A549 (cell line): ENCODE measurements at regions not wholly inside any gene's neighbourhood (a gene's known extent, or its start where the extent isn't known, plus 50 kb on each side); places are given as distances from the start of the nearest gene placed in this dataset.
"Not testable (repeated sequence)": the region's sequence is repeated elsewhere in the genome, so short reads cannot be mapped to it uniquely, and the experiment has no call there.

Experiments used
- ATAC-seq, 2 experiments: fragments of 200-7000 bp in 1 of 2; fragments of >200 bp in 1 of 2; cut with Nextera tagmentation in 1 of 2; cut with Tn5 transposase in 1 of 2; 3 replicates each; pipeline versions ENCODE4 v1.8.0 to v1.9.1; 2018 to 2020; ENCODE audit warnings: mild to moderate bottlenecking in 1 of 2, moderate library complexity in 1 of 2
- CTCF ChIA-PET: fragments of 300-600 bp; sonication (Branson Sonifier 250); formaldehyde crosslinking; extraction: SDS; loops from one replicate; lab custom pipeline; 2021; ENCODE audit warnings: antibody characterized with exemption, inconsistent platforms; lab: Yijun Ruan, JAX
- POLR2A ChIA-PET: fragments of 350-600 bp; formaldehyde crosslinking; extraction: SDS; loops from one replicate; lab custom pipeline; 2021; ENCODE audit warnings: antibody characterized with exemption, inconsistent platforms; lab: Yijun Ruan, JAX
- DNase-seq, 2 experiments: peaks; one replicate each; pipeline versions ENCODE4 v3.0.0 to v3.0.0-alpha.2; 2011 to 2016; ENCODE audit warnings: low read depth in 1 of 2, low spot score in 1 of 2
- FAIRE-seq: peaks from 2 replicates; lab custom pipeline; 2011; peaks lifted over from hg19 to GRCh38; lab: Jason Lieb, UNC
- H3K27ac ChIP-seq, 2 experiments: fragments of >200 bp; sonication (Bioruptor Twin); formaldehyde crosslinking; 3 replicates each; pipeline ENCODE4 v1.5.1; 2016 to 2017
- H3K4me1 ChIP-seq: fragments of >200 bp; sonication (Bioruptor Twin); formaldehyde crosslinking; 3 replicates; pipeline ENCODE4 v1.6.1; 2016
- H3K4me2 ChIP-seq: fragments of >200 bp; sonication (Bioruptor Twin); formaldehyde crosslinking; 3 replicates; pipeline ENCODE4 v1.6.1; 2016
- H3K4me3 ChIP-seq: fragments of >200 bp; sonication (Bioruptor Twin); formaldehyde crosslinking; 3 replicates; pipeline ENCODE4 v1.5.1; 2016
- H3K9me3 ChIP-seq: fragments of >200 bp; sonication (Bioruptor Twin); formaldehyde crosslinking; 3 replicates; pipeline ENCODE4 v1.6.1; 2016
- CBX2 ChIP-seq: fragments of 200-600 bp; sonication (generic); IDR thresholded peaks from 2 replicates; pipeline ENCODE4 v1.6.1; 2016; ENCODE audit warnings: low read depth, mild to moderate bottlenecking, borderline replicate concordance
- CHD2 ChIP-seq: fragments of 150-350 bp; IDR thresholded peaks from 2 replicates; pipeline ENCODE4 v1.6.1; 2014; ENCODE audit warnings: low read length; ENCODE audit not compliant: partially characterized antibody
- CHD4 ChIP-seq: fragments of 200-600 bp; sonication (generic); IDR thresholded peaks from 2 replicates; pipeline ENCODE4 v1.6.1; 2016; ENCODE audit warnings: antibody characterized with exemption, mild to moderate bottlenecking, borderline replicate concordance
- EHMT2 ChIP-seq: fragments of 200-600 bp; sonication (generic); IDR thresholded peaks from 2 replicates; pipeline ENCODE4 v1.6.1; 2016; ENCODE audit warnings: antibody characterized with exemption, low read depth, mild to moderate bottlenecking, moderate library complexity
- ESRRA ChIP-seq: fragments of 150-350 bp; IDR thresholded peaks from 2 replicates; pipeline ENCODE4 v1.6.1; 2014; ENCODE audit warnings: mild to moderate bottlenecking, low read length, borderline replicate concordance
- GATA3 ChIP-seq: IDR thresholded peaks from 2 replicates; pipeline ENCODE4 v1.6.1; 2012; ENCODE audit warnings: borderline replicate concordance
- HDAC2 ChIP-seq: fragments of 200-600 bp; sonication (generic); IDR thresholded peaks from 2 replicates; pipeline ENCODE4 v1.6.1; 2016
- HOXB13 ChIP-seq: fragments of 250-450 bp; sonication (Bioruptor Pico); IDR thresholded peaks from 2 replicates; pipeline ENCODE4 v1.5.0; 2020; ENCODE audit warnings: low read depth, mild to moderate bottlenecking, moderate library complexity
- HOXB5 ChIP-seq: fragments of 250-450 bp; sonication (Bioruptor Pico); IDR thresholded peaks from 2 replicates; pipeline ENCODE4 v1.5.0; 2020; ENCODE audit warnings: mild to moderate bottlenecking, moderate library complexity
- KDM1A ChIP-seq: fragments of 200-600 bp; sonication (generic); IDR thresholded peaks from 2 replicates; pipeline ENCODE4 v1.6.1; 2016; ENCODE audit warnings: low read depth, mild to moderate bottlenecking
- KDM5A ChIP-seq: fragments of 200-600 bp; sonication (generic); IDR thresholded peaks from 2 replicates; pipeline ENCODE4 v1.6.1; 2016; ENCODE audit warnings: antibody characterized with exemption, mild to moderate bottlenecking
- MAFK ChIP-seq: fragments of 450-650 bp; IDR thresholded peaks from 2 replicates; pipeline ENCODE4 v1.6.1; 2014; ENCODE audit not compliant: partially characterized antibody
- MAZ ChIP-seq: fragments of 150-350 bp; IDR thresholded peaks from 2 replicates; pipeline ENCODE4 v1.6.1; 2014; ENCODE audit warnings: antibody characterized with exemption, low read depth, low read length, borderline replicate concordance
- MYC ChIP-seq: IDR thresholded peaks from 2 replicates; pipeline ENCODE4 v1.6.1; 2012; ENCODE audit warnings: mild to moderate bottlenecking, inconsistent platforms, low read length, improper control_type of control experiment, borderline replicate concordance
- PHF8 ChIP-seq: fragments of 200-600 bp; sonication (generic); IDR thresholded peaks from 2 replicates; pipeline ENCODE4 v1.6.1; 2016; ENCODE audit warnings: low read depth, mild to moderate bottlenecking, antibody characterized with exemption, moderate library complexity, borderline replicate concordance
- SREBF2 ChIP-seq: fragments of 450-650 bp; IDR thresholded peaks from 2 replicates; pipeline ENCODE4 v1.6.1; 2014; ENCODE audit warnings: mild to moderate bottlenecking, moderate library complexity
- WGBS: methylation state at CpG from one replicate; pipeline ENCODE4 v1.1.6; 2017; ENCODE audit errors: missing lambda C conversion rate; 5-methylcytosine and 5-hydroxymethylcytosine counted together
- TF ChIP-seq, protein P1 (sequence below): fragments of >200 bp; sonication (Bioruptor Twin); formaldehyde crosslinking; IDR thresholded peaks from 3 replicates; pipeline ENCODE4 v1.5.1; 2016
- TF ChIP-seq, protein P2 (sequence below): fragments of 450-650 bp; IDR thresholded peaks from 2 replicates; pipeline ENCODE4 v1.6.1; 2014; ENCODE audit warnings: antibody characterized with exemption
- TF ChIP-seq, protein P3 (sequence below): IDR thresholded peaks from 2 replicates; pipeline ENCODE4 v1.6.1; 2012
- TF ChIP-seq, protein P4 (sequence below): fragments of 250-450 bp; sonication (Bioruptor Pico); IDR thresholded peaks from 2 replicates; pipeline ENCODE4 v1.5.0; 2021; ENCODE audit warnings: mild to moderate bottlenecking, moderate library complexity, borderline replicate concordance

DNA sequence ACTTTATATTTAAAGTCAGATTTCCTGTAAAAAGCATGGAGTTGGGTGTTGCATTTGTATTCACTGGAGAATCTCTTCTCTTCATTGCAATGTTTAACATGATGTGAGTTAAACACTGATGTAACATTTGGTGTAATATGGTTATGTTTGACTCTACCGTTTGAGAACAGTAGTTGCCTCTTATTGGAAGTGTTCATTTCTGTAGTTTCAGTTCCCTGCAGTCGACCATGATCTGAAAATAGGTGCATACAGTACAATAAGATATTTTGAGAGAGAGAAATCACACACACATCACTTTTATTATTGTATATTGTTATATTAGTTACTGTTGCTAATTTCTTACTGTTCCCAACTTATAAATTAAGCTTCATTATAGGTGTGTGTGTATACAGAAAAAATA, 105.2 kb upstream of the SPACA7 start:
- CTCF ChIA-PET = no interaction called here
- Histone ChIP-seq H3K4me1 (no peaks in the 10 kb centered on the region), H3K4me2 (no peak overlapping the region), H3K9me3 (no peaks in the 10 kb centered on the region), H3K27ac (no peak overlapping the region), H3K4me3 (no peak overlapping the region)
- TF ChIP-seq MAFK = no peak
- DNase-seq = no peak
- POLR2A ChIA-PET = no interaction called here
- no peak for ATAC-seq
- no peak for FAIRE-seq
- WGBS = 0% methylated on average over 2 of the region's 2 CpGs

DNA sequence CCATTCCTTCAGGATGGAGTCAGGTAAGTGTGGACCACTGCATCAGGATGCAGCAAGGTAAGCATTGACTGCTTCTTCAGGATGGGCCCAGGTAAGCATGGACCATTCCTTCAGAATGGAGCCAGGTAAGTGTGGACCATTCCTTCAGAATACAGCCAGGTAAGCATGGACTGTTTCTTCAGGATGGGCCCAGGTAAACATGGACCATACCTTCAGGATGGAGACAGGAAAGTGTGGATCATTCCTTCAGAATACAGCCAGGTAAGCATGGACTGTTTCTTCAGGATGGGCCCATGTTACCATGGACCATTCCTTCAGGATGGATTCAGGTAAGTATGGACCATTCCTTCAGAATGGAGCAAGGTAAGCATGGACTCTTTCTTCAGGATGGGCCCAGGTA, 89.4 kb upstream of the SPACA7 start:
- H3K4me3 ChIP-seq, FAIRE-seq, H3K27ac ChIP-seq, ATAC-seq, CTCF ChIA-PET, H3K4me1 ChIP-seq, POLR2A ChIA-PET, DNase-seq, H3K4me2 ChIP-seq, H3K9me3 ChIP-seq: not testable (repeated sequence)

DNA sequence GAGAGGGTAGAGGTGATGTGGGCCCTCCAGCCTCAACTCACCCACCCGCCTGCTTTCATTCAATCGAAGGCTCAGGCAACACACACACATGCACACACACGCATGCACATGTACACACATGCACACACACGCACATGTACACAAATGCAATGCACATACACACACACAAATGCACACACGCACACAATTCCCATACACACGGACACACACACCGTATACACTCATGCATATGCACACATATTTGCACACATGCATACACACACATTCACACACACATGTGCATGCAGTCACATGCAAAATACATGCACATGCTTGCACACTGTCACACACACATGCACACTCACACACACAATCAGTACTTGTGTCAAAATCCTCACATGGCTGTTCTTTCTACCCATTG, 55.9 kb upstream of the SPACA7 start:
- H3K4me2 ChIP-seq = no peak overlapping the region
- H3K9me3 ChIP-seq = no peaks in the 10 kb centered on the region
- FAIRE-seq = no peak
- 13% methylated on average over 7 of the region's 7 CpGs for WGBS
- H3K4me3 ChIP-seq = no peak overlapping the region
- ATAC-seq = no peak
- ChIA-PET CTCF (no interaction called here), POLR2A (no interaction called here)
- no peak for TF ChIP-seq EHMT2
- TF ChIP-seq KDM1A = no peak
- TF ChIP-seq MYC = no peak
- TF ChIP-seq, protein P1, sequence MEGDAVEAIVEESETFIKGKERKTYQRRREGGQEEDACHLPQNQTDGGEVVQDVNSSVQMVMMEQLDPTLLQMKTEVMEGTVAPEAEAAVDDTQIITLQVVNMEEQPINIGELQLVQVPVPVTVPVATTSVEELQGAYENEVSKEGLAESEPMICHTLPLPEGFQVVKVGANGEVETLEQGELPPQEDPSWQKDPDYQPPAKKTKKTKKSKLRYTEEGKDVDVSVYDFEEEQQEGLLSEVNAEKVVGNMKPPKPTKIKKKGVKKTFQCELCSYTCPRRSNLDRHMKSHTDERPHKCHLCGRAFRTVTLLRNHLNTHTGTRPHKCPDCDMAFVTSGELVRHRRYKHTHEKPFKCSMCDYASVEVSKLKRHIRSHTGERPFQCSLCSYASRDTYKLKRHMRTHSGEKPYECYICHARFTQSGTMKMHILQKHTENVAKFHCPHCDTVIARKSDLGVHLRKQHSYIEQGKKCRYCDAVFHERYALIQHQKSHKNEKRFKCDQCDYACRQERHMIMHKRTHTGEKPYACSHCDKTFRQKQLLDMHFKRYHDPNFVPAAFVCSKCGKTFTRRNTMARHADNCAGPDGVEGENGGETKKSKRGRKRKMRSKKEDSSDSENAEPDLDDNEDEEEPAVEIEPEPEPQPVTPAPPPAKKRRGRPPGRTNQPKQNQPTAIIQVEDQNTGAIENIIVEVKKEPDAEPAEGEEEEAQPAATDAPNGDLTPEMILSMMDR = no peak
- TF ChIP-seq GATA3 = no peak
- no peak for TF ChIP-seq HDAC2
- TF ChIP-seq CBX2 = no peak
- no peak for TF ChIP-seq HOXB13 (CRISPR knock-in tag)
- no peak for TF ChIP-seq SREBF2
- no peak for TF ChIP-seq ESRRA
- no peak for TF ChIP-seq CHD4
- no peak for TF ChIP-seq PHF8
- no peak for TF ChIP-seq CHD2
- TF ChIP-seq MAZ = no peak
- TF ChIP-seq, protein P2, sequence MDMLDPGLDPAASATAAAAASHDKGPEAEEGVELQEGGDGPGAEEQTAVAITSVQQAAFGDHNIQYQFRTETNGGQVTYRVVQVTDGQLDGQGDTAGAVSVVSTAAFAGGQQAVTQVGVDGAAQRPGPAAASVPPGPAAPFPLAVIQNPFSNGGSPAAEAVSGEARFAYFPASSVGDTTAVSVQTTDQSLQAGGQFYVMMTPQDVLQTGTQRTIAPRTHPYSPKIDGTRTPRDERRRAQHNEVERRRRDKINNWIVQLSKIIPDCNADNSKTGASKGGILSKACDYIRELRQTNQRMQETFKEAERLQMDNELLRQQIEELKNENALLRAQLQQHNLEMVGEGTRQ = no peak
- TF ChIP-seq KDM5A = no peak
- TF ChIP-seq HOXB5 (CRISPR knock-in tag) = no peak
- TF ChIP-seq, protein P3, sequence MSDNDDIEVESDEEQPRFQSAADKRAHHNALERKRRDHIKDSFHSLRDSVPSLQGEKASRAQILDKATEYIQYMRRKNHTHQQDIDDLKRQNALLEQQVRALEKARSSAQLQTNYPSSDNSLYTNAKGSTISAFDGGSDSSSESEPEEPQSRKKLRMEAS = no peak
- TF ChIP-seq, protein P4, sequence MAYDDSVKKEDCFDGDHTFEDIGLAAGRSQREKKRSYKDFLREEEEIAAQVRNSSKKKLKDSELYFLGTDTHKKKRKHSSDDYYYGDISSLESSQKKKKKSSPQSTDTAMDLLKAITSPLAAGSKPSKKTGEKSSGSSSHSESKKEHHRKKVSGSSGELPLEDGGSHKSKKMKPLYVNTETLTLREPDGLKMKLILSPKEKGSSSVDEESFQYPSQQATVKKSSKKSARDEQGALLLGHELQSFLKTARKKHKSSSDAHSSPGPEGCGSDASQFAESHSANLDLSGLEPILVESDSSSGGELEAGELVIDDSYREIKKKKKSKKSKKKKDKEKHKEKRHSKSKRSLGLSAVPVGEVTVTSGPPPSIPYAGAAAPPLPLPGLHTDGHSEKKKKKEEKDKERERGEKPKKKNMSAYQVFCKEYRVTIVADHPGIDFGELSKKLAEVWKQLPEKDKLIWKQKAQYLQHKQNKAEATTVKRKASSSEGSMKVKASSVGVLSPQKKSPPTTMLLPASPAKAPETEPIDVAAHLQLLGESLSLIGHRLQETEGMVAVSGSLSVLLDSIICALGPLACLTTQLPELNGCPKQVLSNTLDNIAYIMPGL = no peak
- no peaks in the 10 kb centered on the region for H3K4me1 ChIP-seq
- no peak for DNase-seq
- no peak overlapping the region for H3K27ac ChIP-seq
